ENCODE measurements at regions not wholly inside any gene's neighbourhood (a gene's known extent, or its start where the extent isn't known, plus 50 kb on each side); places are given as distances from the start of the nearest gene placed in this dataset.

DNA sequence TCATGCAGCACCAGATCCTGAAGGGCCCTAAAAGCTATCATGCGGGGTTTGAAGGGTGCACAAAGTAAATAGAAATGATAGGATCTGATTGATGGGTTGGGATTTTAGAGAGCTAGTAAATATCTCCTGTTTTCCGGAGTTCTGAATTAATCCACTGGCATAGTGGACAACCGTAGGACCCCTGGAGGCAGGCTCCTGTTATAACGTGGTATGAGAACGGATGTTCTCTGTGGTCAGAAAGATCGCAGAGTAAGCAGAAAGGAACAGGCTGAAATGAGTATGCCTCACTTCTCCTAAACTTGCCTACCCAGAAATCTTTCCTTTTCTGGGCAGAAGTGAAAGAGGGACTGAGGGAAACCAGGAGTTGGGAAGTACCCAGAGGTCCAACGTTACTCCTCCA, 470.8 kb downstream of the AJAP1 start:
- no peak overlapping the region for H3K4me3 ChIP-seq (replicated peaks in 1 of 2; ENCODE audit: low read depth in 1 of 2, low read length in 2 of 2)
- no peak overlapping the region for H3K9ac ChIP-seq (ENCODE audit: low read length)
- ChIA-PET POLR2A (no interaction called here), RAD21 (ENCODE audit: low non-redundant PET in 1 of 2, low total read pairs in 2 of 2, uncharacterized antibody in 2 of 2, unreplicated experiment in 2 of 2) (no interaction called here), CTCF (no interaction called here)
- no TSS peak for BruUV-seq (replicated peaks)
- no peaks in the 10 kb centered on the region for H3K4me1 ChIP-seq (ENCODE audit: control insufficient read depth in 1 of 2, insufficient read depth in 2 of 2, low read length in 2 of 2)
- H4K20me1 ChIP-seq (ENCODE audit: insufficient read depth): no peaks in the 10 kb centered on the region
- no peak overlapping the region for H3K27ac ChIP-seq (ENCODE audit: low read depth, low read length)
- no peaks in the 10 kb centered on the region for H3K79me2 ChIP-seq (ENCODE audit: insufficient read depth, low read length)
- no peak overlapping the region for H3K4me2 ChIP-seq (ENCODE audit: low read length)
- H3K36me3 ChIP-seq (ENCODE audit: control insufficient read depth in 1 of 2, insufficient read depth in 2 of 2, low read length in 2 of 2): no peaks in the 10 kb centered on the region
- TF ChIP-seq POLR2A (IDR thresholded peaks at IDR 0.05; ENCODE audit: borderline replicate concordance, extremely low read depth, insufficient read depth, insufficient read length) (no peak), SP1 (IDR thresholded peaks at IDR 0.05; ENCODE audit: low read depth) (no peak), CEBPB (IDR thresholded peaks at IDR 0.05; ENCODE audit: low read depth) (no peak)
- intact Hi-C loops (cut with micrococcal nuclease): no loop called here
- H3K9me3 ChIP-seq (ENCODE audit: control insufficient read depth in 1 of 2, insufficient read depth in 1 of 2, low read depth in 1 of 2, low read length in 2 of 2): no peaks in the 10 kb centered on the region; a peak in 2 of 4 replicates
- ATAC-seq (no peak), DNase-seq (ENCODE audit: low read depth, low spot score) (no peak)
- H3K27me3 ChIP-seq (ENCODE audit: insufficient read depth, low read length): no peaks in the 10 kb centered on the region
- no peaks in the 10 kb centered on the region for H3K9me2 ChIP-seq (ENCODE audit: insufficient read depth)
- no peak overlapping the region for H2AFZ ChIP-seq (ENCODE audit: low read depth, low read length, poor library complexity, severe bottlenecking)

DNA sequence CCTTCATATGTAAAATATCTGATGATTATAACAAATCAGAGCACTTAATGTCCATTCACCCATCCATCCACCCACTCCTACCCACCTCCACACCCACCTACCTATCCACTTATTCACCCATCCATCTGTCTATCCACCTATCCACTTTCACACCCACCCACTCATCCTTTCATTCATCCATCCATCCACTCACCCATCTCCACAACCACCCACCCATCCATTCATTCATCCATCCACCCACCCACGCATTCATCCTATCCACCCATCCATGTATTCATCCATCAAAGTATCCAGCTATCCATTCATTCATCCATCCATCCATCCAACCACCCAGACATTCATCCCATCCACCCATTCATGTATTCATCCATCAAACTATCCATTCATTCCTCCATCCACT, 466.1 kb downstream of the AJAP1 start:
- BruUV-seq (replicated peaks): no TSS peak
- H3K36me3 ChIP-seq (ENCODE audit: control insufficient read depth in 1 of 2, insufficient read depth in 2 of 2, low read length in 2 of 2): no peaks in the 10 kb centered on the region
- no peak overlapping the region for H2AFZ ChIP-seq (ENCODE audit: low read depth, low read length, poor library complexity, severe bottlenecking)
- no peaks in the 10 kb centered on the region for H3K79me2 ChIP-seq (ENCODE audit: insufficient read depth, low read length)
- no peaks in the 10 kb centered on the region for H4K20me1 ChIP-seq (ENCODE audit: insufficient read depth)
- H3K9ac ChIP-seq (ENCODE audit: low read length): no peak overlapping the region
- intact Hi-C loops (cut with micrococcal nuclease): no loop called here
- TF ChIP-seq, protein P1, sequence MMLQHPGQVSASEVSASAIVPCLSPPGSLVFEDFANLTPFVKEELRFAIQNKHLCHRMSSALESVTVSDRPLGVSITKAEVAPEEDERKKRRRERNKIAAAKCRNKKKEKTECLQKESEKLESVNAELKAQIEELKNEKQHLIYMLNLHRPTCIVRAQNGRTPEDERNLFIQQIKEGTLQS (IDR thresholded peaks at IDR 0.05): no peak
- TF ChIP-seq CBX3 (IDR thresholded peaks at IDR 0.05; ENCODE audit: low read depth): no peak
- H3K9me3 ChIP-seq (ENCODE audit: control insufficient read depth in 1 of 2, insufficient read depth in 1 of 2, low read depth in 1 of 2, low read length in 2 of 2): peaks cover 0 to 3% of the 10 kb centered on the region in 2 experiments; a peak in 2 of 4 replicates
- H3K4me3 ChIP-seq (replicated peaks in 1 of 2; ENCODE audit: low read depth in 1 of 2, low read length in 2 of 2): no peak overlapping the region
- no peaks in the 10 kb centered on the region for H3K9me2 ChIP-seq (ENCODE audit: insufficient read depth)
- H3K27ac ChIP-seq (ENCODE audit: low read depth, low read length): no peak overlapping the region
- RAD21 ChIA-PET (ENCODE audit: low non-redundant PET in 1 of 2, low total read pairs in 2 of 2, uncharacterized antibody in 2 of 2, unreplicated experiment in 2 of 2): no interaction called here
- no peaks in the 10 kb centered on the region for H3K27me3 ChIP-seq (ENCODE audit: insufficient read depth, low read length)
- ATAC-seq (no peak), DNase-seq (ENCODE audit: low read depth, low spot score) (no peak)
- POLR2A ChIA-PET: no interaction called here
- H3K4me1 ChIP-seq (ENCODE audit: control insufficient read depth in 1 of 2, insufficient read depth in 2 of 2, low read length in 2 of 2): no peaks in the 10 kb centered on the region
- CTCF ChIA-PET: no interaction called here
- H3K4me2 ChIP-seq (ENCODE audit: low read length): no peak overlapping the region

Data from HCT116 (cell line).